Parathyroid adenoma (tissue), 2 donors: ENCODE measurements at regions not wholly inside any gene's neighbourhood (a gene's known extent, or its start where the extent isn't known, plus 50 kb on each side); places are given as distances from the start of the nearest gene placed in this dataset.

Source experiments
- H2AFZ ChIP-seq: fragments of 300-600 bp; sonication (generic); one replicate; pipeline ENCODE4 v1.7.0; 2017; ENCODE audit warnings: antibody characterized with exemption, mild to moderate bottlenecking
- H3K27ac ChIP-seq: fragments of 300-600 bp; sonication (generic); one replicate; pipeline ENCODE4 v1.7.0; 2017
- H3K27me3 ChIP-seq: fragments of 300-600 bp; sonication (generic); one replicate; pipeline ENCODE4 v1.7.0; 2017; ENCODE audit warnings: low read length; ENCODE audit not compliant: control insufficient read depth, insufficient read depth
- H3K36me3 ChIP-seq: fragments of 300-600 bp; sonication (generic); one replicate; pipeline ENCODE4 v1.7.0; 2017; ENCODE audit warnings: low read length; ENCODE audit not compliant: control insufficient read depth, insufficient read depth
- H3K4me1 ChIP-seq: fragments of 300-600 bp; sonication (generic); one replicate; pipeline ENCODE4 v1.7.0; 2017; ENCODE audit warnings: control low read depth
- H3K4me2 ChIP-seq: fragments of 300-600 bp; sonication (generic); one replicate; pipeline ENCODE4 v1.7.0; 2017; ENCODE audit warnings: low read length
- H3K4me3 ChIP-seq: fragments of 300-600 bp; sonication (generic); one replicate; pipeline ENCODE4 v1.7.0; 2017; ENCODE audit warnings: low read depth, low read length
- H3K79me2 ChIP-seq: fragments of 300-600 bp; sonication (generic); one replicate; pipeline ENCODE4 v1.7.0; 2017; ENCODE audit warnings: control low read depth
- H3K9ac ChIP-seq: fragments of 300-600 bp; sonication (generic); one replicate; pipeline ENCODE4 v1.7.0; 2017; ENCODE audit warnings: mild to moderate bottlenecking
- H3K9me3 ChIP-seq: fragments of 300-600 bp; sonication (generic); one replicate; pipeline ENCODE4 v1.7.0; 2017; ENCODE audit warnings: low read length; ENCODE audit not compliant: control insufficient read depth
- CTCF ChIP-seq: fragments of 300-600 bp; sonication (generic); IDR thresholded peaks from one replicate; pipeline ENCODE4 v1.7.0; 2017; ENCODE audit warnings: antibody characterized with exemption, mild to moderate bottlenecking
- donor health status: primary hyperparathyroidism.

- Histone ChIP-seq H3K9ac (no peak overlapping the region), H3K27me3 (no peaks in the 10 kb centered on the region), H3K4me3 (no peak overlapping the region), H3K79me2 (no peaks in the 10 kb centered on the region), H3K4me1 (no peaks in the 10 kb centered on the region), H2AFZ (no peak overlapping the region), H3K27ac (no peak overlapping the region), H3K4me2 (no peak overlapping the region), H3K9me3 (no peaks in the 10 kb centered on the region), H3K36me3 (no peaks in the 10 kb centered on the region)
- no peak for TF ChIP-seq CTCF
These were observed 71.1 kb upstream of the SOX21 start for GRCh38 chr13:94783489-94783888.

- Histone ChIP-seq H2AFZ (no peak overlapping the region), H3K27ac (no peak overlapping the region), H3K36me3 (no peaks in the 10 kb centered on the region), H3K27me3 (no peaks in the 10 kb centered on the region), H3K9ac (no peak overlapping the region), H3K4me2 (no peak overlapping the region), H3K9me3 (no peaks in the 10 kb centered on the region), H3K79me2 (no peaks in the 10 kb centered on the region), H3K4me3 (no peak overlapping the region), H3K4me1 (no peaks in the 10 kb centered on the region)
- no peak for TF ChIP-seq CTCF
These were observed 68.1 kb upstream of the SOX21 start for GRCh38 chr13:94780421-94780820.

- H3K4me2 ChIP-seq: no peak overlapping the region
- no peak for TF ChIP-seq CTCF
- no peaks in the 10 kb centered on the region for H3K4me1 ChIP-seq
- no peaks in the 10 kb centered on the region for H3K36me3 ChIP-seq
- H2AFZ ChIP-seq: no peak overlapping the region
- H3K9ac ChIP-seq: no peak overlapping the region
- H3K79me2 ChIP-seq: no peaks in the 10 kb centered on the region
- H3K9me3 ChIP-seq: no peaks in the 10 kb centered on the region
- no peak overlapping the region for H3K27ac ChIP-seq
- no peaks in the 10 kb centered on the region for H3K27me3 ChIP-seq
- H3K4me3 ChIP-seq: no peak overlapping the region
These were observed 66.6 kb upstream of the SOX21 start for GRCh38 chr13:94778986-94779385.

- Histone ChIP-seq H3K9me3 (no peaks in the 10 kb centered on the region), H3K36me3 (no peaks in the 10 kb centered on the region), H3K4me2 (no peak overlapping the region), H3K27me3 (no peaks in the 10 kb centered on the region), H3K4me3 (no peak overlapping the region), H3K9ac (no peak overlapping the region), H3K4me1 (no peaks in the 10 kb centered on the region), H3K79me2 (no peaks in the 10 kb centered on the region), H3K27ac (no peak overlapping the region), H2AFZ (no peak overlapping the region)
- no peak for TF ChIP-seq CTCF
These were observed 66.2 kb upstream of the SOX21 start for GRCh38 chr13:94778585-94778984.

GRCh38 chr13:94776956-94777355 lies 64.6 kb upstream of the SOX21 start:
- Histone ChIP-seq H2AFZ (no peak overlapping the region), H3K9ac (no peak overlapping the region), H3K36me3 (no peaks in the 10 kb centered on the region), H3K4me3 (no peak overlapping the region), H3K27me3 (no peaks in the 10 kb centered on the region), H3K4me1 (no peaks in the 10 kb centered on the region), H3K27ac (no peak overlapping the region), H3K79me2 (no peaks in the 10 kb centered on the region), H3K4me2 (no peak overlapping the region), H3K9me3 (no peaks in the 10 kb centered on the region)
- TF ChIP-seq CTCF: no peak
